Astrocyte of the cerebellum (primary cell): ENCODE measurements at regions not wholly inside any gene's neighbourhood (a gene's known extent, or its start where the extent isn't known, plus 50 kb on each side); places are given as distances from the start of the nearest gene placed in this dataset.

Source experiments
- DNase-seq: peaks from one replicate; pipeline ENCODE4 v3.0.0-alpha.2; 2011; ENCODE audit warnings: low read depth
- H3K4me3 ChIP-seq: 2 replicates; pipeline ENCODE4 v1.5.1; 2011; ENCODE audit warnings: mild to moderate bottlenecking, low read depth, low read length, moderate library complexity
- CTCF ChIP-seq: IDR thresholded peaks from 2 replicates; pipeline ENCODE4 v1.5.1; 2012; ENCODE audit warnings: low read length, low read depth, moderate library complexity, mild to moderate bottlenecking; ENCODE audit errors: missing control alignments
- in situ Hi-C: cut with HindIII; loops from 2 replicates; pipeline ENCODE4 v1.10.0; 2017; ENCODE audit warnings: low sequenced_read_pairs

- in situ Hi-C loops = no loop called here
- H3K4me3 ChIP-seq = no peak overlapping the region
- DNase-seq = no peak
- no peak for TF ChIP-seq CTCF
Measured at GRCh38 chr20:24046888-24047287, 58.3 kb upstream of the GGTLC1 start.

DNA sequence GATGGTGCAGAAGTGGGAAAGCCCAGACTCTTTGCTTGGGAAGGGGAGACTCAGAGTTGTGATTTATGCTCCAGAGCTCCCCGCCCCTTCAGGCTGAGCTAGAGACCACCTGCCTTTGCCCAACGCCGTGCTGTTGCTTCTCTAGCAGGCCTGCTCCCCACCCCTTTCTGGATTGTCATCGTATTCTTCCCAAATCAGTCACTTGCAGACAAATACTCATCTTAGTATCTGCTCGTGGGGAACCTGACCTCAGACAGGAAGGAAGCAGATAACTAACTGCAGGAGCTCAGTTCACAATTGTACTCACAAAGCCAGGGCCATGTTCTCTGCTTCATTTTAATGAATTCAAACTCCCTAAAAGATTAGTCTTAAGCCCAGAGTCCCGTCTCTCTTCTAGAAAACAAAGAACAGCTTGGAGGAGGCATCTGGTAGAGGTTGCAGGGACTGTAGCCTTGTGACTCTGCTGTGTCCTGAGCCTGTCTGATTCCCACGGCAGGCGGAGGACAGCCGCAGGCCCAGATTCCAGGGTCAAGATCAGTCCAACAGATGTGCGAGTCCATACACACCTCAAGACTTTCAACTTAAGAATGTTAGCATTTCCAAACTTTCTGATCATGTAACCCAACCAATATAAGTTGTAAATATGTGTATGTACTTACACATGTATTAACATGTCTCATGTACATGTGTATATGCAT is 57.2 kb upstream of the GGTLC1 start:
- in situ Hi-C loops = no loop called here
- H3K4me3 ChIP-seq = no peak overlapping the region
- no peak for DNase-seq
- no peak for TF ChIP-seq CTCF

- in situ Hi-C loops = no loop called here
- no peak for TF ChIP-seq CTCF
- H3K4me3 ChIP-seq = no peak overlapping the region
- DNase-seq = no peak
Measured at GRCh38 chr20:24043294-24043693, 54.7 kb upstream of the GGTLC1 start.

DNA sequence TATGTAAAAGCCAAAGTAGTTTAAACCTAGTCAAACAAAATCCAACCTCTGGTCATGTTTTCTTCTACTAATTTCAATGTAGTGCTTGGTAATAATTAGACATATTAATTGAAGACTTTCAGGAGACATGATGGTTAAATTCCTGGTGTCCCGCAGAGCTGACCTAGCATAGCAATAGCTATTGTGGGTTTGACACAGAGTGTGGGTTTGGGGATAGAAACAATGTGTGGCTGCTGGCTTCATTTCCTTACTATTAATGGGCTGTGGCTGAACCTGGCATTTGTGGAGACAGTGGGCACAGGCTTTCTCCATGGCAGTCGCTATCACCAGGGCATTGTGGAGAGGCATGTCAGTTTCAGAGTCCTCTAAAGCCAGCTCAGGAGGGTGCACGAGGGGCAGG is 54.1 kb upstream of the GGTLC1 start:
- no peak for DNase-seq
- in situ Hi-C loops = no loop called here

GRCh38 chr20:24040896-24041459 is 52.4 kb upstream of the GGTLC1 start:
- DNase-seq = no peak
- in situ Hi-C loops = no loop called here
- no peak for TF ChIP-seq CTCF
- H3K4me3 ChIP-seq = no peak overlapping the region

More for the DNA sequence above, 54.1 kb upstream of the GGTLC1 start:
- H3K4me3 ChIP-seq = no peak overlapping the region
- no peak for TF ChIP-seq CTCF

- no peak for DNase-seq
- in situ Hi-C loops = loop anchor here (10.0 kb wide), 1 partner anchor 1116 kb away; no protein-coding TSS in a partner anchor
- no peak overlapping the region for H3K4me3 ChIP-seq
- no peak for TF ChIP-seq CTCF
Measured at GRCh38 chr20:24039196-24039595, 50.6 kb upstream of the GGTLC1 start.
